ENCODE measurements at regions not wholly inside any gene's neighbourhood (a gene's known extent, or its start where the extent isn't known, plus 50 kb on each side); places are given as distances from the start of the nearest gene placed in this dataset.

DNA sequence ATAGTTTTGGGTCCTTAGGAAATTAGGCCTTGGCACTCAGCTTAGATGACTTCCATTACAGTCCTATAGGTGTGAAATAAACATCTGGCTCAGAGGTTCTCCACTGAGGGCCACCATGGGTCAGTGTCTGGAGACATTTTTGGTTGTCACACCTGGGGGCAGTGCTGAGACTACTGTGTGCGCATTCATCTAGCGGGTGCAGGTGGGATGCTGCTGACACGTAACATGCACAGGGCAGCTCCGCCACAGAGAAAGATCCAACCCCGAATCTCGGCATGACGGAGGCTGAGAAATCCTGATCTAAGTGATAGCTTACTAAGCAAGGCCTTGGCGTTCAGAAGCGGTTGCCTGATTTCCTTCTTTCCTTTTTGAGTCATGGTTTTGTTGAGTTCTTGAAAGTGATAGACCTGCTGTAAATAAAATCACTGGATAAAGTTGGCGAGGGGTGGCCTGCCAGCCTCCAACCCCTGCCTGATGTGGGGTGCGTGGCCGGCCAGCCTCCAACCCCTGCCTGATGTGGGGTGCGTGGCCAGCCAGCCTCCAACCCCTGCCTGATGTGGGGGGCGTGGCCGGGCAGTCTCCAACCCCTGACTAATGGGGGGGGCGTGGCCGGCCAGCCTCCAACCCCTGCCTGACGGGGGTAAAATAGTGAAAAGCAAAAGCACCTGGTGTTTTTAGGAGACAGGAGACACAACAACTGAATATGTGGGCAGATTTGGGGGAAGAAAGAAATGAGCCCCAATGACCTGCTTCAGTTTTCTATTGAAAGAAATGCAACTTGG, 158.1 kb downstream of the CDH26 start:
- DNase-seq (ENCODE audit: low read depth): no peak
- no peak overlapping the region for H3K4me3 ChIP-seq (ENCODE audit: low read depth, low read length)
- TF ChIP-seq, protein P1, sequence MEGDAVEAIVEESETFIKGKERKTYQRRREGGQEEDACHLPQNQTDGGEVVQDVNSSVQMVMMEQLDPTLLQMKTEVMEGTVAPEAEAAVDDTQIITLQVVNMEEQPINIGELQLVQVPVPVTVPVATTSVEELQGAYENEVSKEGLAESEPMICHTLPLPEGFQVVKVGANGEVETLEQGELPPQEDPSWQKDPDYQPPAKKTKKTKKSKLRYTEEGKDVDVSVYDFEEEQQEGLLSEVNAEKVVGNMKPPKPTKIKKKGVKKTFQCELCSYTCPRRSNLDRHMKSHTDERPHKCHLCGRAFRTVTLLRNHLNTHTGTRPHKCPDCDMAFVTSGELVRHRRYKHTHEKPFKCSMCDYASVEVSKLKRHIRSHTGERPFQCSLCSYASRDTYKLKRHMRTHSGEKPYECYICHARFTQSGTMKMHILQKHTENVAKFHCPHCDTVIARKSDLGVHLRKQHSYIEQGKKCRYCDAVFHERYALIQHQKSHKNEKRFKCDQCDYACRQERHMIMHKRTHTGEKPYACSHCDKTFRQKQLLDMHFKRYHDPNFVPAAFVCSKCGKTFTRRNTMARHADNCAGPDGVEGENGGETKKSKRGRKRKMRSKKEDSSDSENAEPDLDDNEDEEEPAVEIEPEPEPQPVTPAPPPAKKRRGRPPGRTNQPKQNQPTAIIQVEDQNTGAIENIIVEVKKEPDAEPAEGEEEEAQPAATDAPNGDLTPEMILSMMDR (conservative IDR thresholded peaks at IDR 0.05; ENCODE audit: low read depth, low read length): no peak

DNA sequence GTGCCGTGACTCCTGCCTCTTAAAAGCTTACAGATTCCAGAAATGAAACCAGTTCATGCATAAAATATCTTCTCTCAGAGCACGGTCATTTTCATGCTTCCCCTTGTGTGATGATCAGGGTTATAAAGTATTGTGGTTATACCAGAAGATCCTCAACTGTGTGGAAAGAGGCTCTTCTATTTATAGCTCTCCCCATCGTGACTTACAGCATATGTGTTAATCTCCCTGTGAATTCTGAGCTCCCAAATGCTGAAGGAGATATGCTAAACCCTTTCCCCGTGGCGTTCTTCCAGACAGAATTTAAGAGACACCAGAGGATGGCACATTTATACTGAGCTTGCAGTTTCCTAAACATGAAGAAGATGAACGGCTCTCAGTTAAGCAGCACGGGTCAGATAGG, 158.8 kb downstream of the CDH26 start:
- H3K4me3 ChIP-seq (ENCODE audit: low read depth, low read length): no peak overlapping the region
- TF ChIP-seq, protein P1 (conservative IDR thresholded peaks at IDR 0.05; ENCODE audit: low read depth, low read length): no peak
- peak; percentile 3 for DNase-seq (ENCODE audit: low read depth)

DNA sequence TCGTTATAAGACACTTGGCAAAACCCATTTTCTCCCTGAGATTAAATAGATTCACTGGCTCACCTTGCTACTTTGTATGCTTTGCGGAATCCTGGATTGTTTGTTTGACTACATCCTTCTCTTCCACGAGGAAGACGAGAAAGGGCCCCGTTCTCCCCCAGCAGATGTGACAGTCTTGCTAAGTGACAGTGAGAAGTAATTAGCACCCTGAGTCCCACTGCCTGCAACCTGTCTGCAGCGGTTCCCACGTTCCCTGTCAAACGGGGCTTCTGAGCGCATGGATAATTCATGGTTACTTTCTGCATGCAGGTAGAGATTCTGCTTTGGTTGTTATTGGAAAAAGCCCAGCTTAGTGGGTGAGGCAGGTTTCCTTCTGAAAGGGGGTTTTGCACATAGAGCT, 163.7 kb downstream of the CDH26 start:
- DNase-seq (ENCODE audit: low read depth): no peak
- H3K4me3 ChIP-seq (ENCODE audit: low read depth, low read length): no peak overlapping the region
- TF ChIP-seq, protein P1 (conservative IDR thresholded peaks at IDR 0.05; ENCODE audit: low read depth, low read length): no peak

GRCh38 chr20:60122671-60123070, 164.4 kb downstream of the CDH26 start:
- no peak for DNase-seq (ENCODE audit: low read depth)
- H3K4me3 ChIP-seq (ENCODE audit: low read depth, low read length): no peak overlapping the region
- TF ChIP-seq, protein P1 (conservative IDR thresholded peaks at IDR 0.05; ENCODE audit: low read depth, low read length): no peak

DNA sequence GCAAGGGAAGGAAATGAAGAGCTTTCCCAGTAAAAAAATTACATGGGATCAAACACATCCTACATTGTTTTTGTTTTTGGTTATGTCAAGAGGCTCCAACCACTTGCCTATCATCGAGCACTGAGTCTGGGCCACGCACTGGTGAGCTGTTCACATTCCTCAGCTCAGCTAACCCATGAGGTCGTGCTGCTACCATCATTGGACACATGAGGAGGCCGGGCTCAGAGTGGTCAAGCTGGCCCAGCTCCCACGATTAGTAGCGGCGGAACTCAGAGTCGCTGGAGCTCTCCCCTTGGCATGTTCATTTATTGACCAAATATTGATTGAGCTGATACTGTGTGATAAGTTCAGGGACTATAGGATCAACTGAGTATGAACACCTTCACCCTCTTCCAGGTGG, 164.9 kb downstream of the CDH26 start:
- H3K4me3 ChIP-seq (ENCODE audit: low read depth, low read length): no peak overlapping the region
- TF ChIP-seq, protein P1 (conservative IDR thresholded peaks at IDR 0.05; ENCODE audit: low read depth, low read length): no peak
- DNase-seq (ENCODE audit: low read depth): no peak

- no peak for DNase-seq (ENCODE audit: low read depth)
- H3K4me3 ChIP-seq (ENCODE audit: low read depth, low read length): no peak overlapping the region
- TF ChIP-seq, protein P1 (conservative IDR thresholded peaks at IDR 0.05; ENCODE audit: low read depth, low read length): no peak
Observed at GRCh38 chr20:60123652-60124051, 165.4 kb downstream of the CDH26 start.

- H3K4me3 ChIP-seq (ENCODE audit: low read depth, low read length): no peak overlapping the region
- TF ChIP-seq, protein P1 (conservative IDR thresholded peaks at IDR 0.05; ENCODE audit: low read depth, low read length): no peak
- no peak for DNase-seq (ENCODE audit: low read depth)
Observed at GRCh38 chr20:60124776-60125381, 166.7 kb downstream of the CDH26 start.

Data from choroid plexus epithelial cell (primary cell).